ENCODE measurements at regions not wholly inside any gene's neighbourhood (a gene's known extent, or its start where the extent isn't known, plus 50 kb on each side); places are given as distances from the start of the nearest gene placed in this dataset.

- no peak for TF ChIP-seq CREB1 (CRISPR knock-in tag; IDR thresholded peaks at IDR 0.05; ENCODE audit: low read depth)
- TF ChIP-seq EZH2phosphoT487 (IDR thresholded peaks at IDR 0.05; ENCODE audit: unreplicated experiment) = no peak
- TF ChIP-seq REST (IDR thresholded peaks at IDR 0.05; ENCODE audit: unreplicated experiment) = no peak
- TF ChIP-seq CTCF (conservative IDR thresholded peaks at IDR 0.05; ENCODE audit: low read depth in 2 of 2) = no peak
- TF ChIP-seq ZNF114 (CRISPR knock-in tag; IDR thresholded peaks at IDR 0.05) = no peak
- H3K27ac Mint-ChIP-seq = no peak overlapping the region
- no peak for ATAC-seq
- no peak overlapping the region for H3K4me3 Mint-ChIP-seq
- DNase-seq (ENCODE audit: low spot score) = no peak
- H3K27me3 Mint-ChIP-seq (ENCODE audit: insufficient read depth, low read depth, poor library complexity) = peaks cover 3% of the 10 kb centered on the region
- Histone ChIP-seq H3K27ac (ENCODE audit: low read depth) (no peak overlapping the region), H2AFZ (no peak overlapping the region), H3K4me3 (no peak overlapping the region), H3K9me2 (ENCODE audit: insufficient read depth) (no peaks in the 10 kb centered on the region; the same call in 1 of the 2 replicates), H3K79me2 (replicated peaks; ENCODE audit: insufficient read depth) (no peaks in the 10 kb centered on the region), H3K4me2 (no peak overlapping the region), H4K20me1 (replicated peaks; ENCODE audit: insufficient read depth) (no peaks in the 10 kb centered on the region), H3K27me3 (ENCODE audit: insufficient read depth) (no peaks in the 10 kb centered on the region), H3K36me3 (ENCODE audit: insufficient read depth) (no peaks in the 10 kb centered on the region), H3F3A (replicated peaks; ENCODE audit: low read depth) (no peaks in the 10 kb centered on the region), H3K4me1 (ENCODE audit: insufficient read depth) (no peaks in the 10 kb centered on the region)
- no peaks in the 10 kb centered on the region for H3K36me3 Mint-ChIP-seq (ENCODE audit: low read depth)
- no peaks in the 10 kb centered on the region for H3K9me3 Mint-ChIP-seq
- H3K4me1 Mint-ChIP-seq = peaks cover 11% of the 10 kb centered on the region; the same call in 2 of the 3 replicates
These were observed 419.8 kb downstream of the COG6 start for GRCh38 chr13:40075281-40075680.

GRCh38 chr13:40076765-40077362 lies 421.4 kb downstream of the COG6 start:
- TF ChIP-seq REST (IDR thresholded peaks at IDR 0.05; ENCODE audit: unreplicated experiment) = no peak
- Mint-ChIP-seq H3K36me3 (ENCODE audit: low read depth) (no peaks in the 10 kb centered on the region), H3K27me3 (ENCODE audit: insufficient read depth, low read depth, poor library complexity) (peaks cover 3% of the 10 kb centered on the region), H3K4me3 (no peak overlapping the region), H3K9me3 (peaks cover 5% of the 10 kb centered on the region; the same call in 2 of the 3 replicates), H3K27ac (no peak overlapping the region), H3K4me1 (peaks cover 11% of the 10 kb centered on the region; the same call in 2 of the 3 replicates)
- no peak for ATAC-seq
- Histone ChIP-seq H3K9me2 (ENCODE audit: insufficient read depth) (no peaks in the 10 kb centered on the region; the same call in 1 of the 2 replicates), H3K27me3 (ENCODE audit: insufficient read depth) (no peaks in the 10 kb centered on the region), H4K20me1 (replicated peaks; ENCODE audit: insufficient read depth) (no peaks in the 10 kb centered on the region), H3K36me3 (ENCODE audit: insufficient read depth) (no peaks in the 10 kb centered on the region; the same call in 1 of the 2 replicates), H3F3A (replicated peaks; ENCODE audit: low read depth) (no peaks in the 10 kb centered on the region), H3K4me2 (no peak overlapping the region), H3K79me2 (replicated peaks; ENCODE audit: insufficient read depth) (no peaks in the 10 kb centered on the region), H3K4me3 (no peak overlapping the region), H2AFZ (no peak overlapping the region), H3K27ac (ENCODE audit: low read depth) (no peak overlapping the region), H3K4me1 (ENCODE audit: insufficient read depth) (no peaks in the 10 kb centered on the region)
- DNase-seq (ENCODE audit: low spot score) = no peak

All from GM23338 (cell line).